ENCODE measurements at regions not wholly inside any gene's neighbourhood (a gene's known extent, or its start where the extent isn't known, plus 50 kb on each side); places are given as distances from the start of the nearest gene placed in this dataset.

GRCh38 chr1:213936571-213936970 lies 51.2 kb upstream of the PROX1 start:
- DNase-seq (ENCODE audit: low read depth in 2 of 2) = no peak

All from stimulated activated CD8-positive, alpha-beta memory T cell treated with anti-CD3 and anti-CD28 coated beads, Interleukin-2, amount 100 ng/mL, for 1 hour (primary cell).